SK-N-SH (cell line): ENCODE measurements at regions not wholly inside any gene's neighbourhood (a gene's known extent, or its start where the extent isn't known, plus 50 kb on each side); places are given as distances from the start of the nearest gene placed in this dataset.

Source experiments
- ELF1 ChIP-seq: IDR thresholded peaks from 2 replicates; pipeline ENCODE4 v1.4.0; 2012
- EP300 ChIP-seq, 2 experiments: IDR thresholded peaks; 2 replicates each; pipeline versions ENCODE4 v1.4.0 to v1.6.1; 2012; ENCODE audit warnings: borderline replicate concordance in 1 of 2, low read depth in 1 of 2, low read length in 1 of 2
- FOXJ3 ChIP-seq: sonication (generic); formaldehyde crosslinking; IDR thresholded peaks from 2 replicates; pipeline ENCODE4 v1.5.1; 2020; ENCODE audit warnings: mild to moderate bottlenecking, missing genetic modification reagents
- FOXM1 ChIP-seq: IDR thresholded peaks from 2 replicates; pipeline ENCODE4 v1.4.0; 2012; ENCODE audit warnings: low read depth, mild to moderate bottlenecking
- JUND ChIP-seq: IDR thresholded peaks from 2 replicates; pipeline ENCODE4 v1.4.0; 2012
- MXI1 ChIP-seq: IDR thresholded peaks from 2 replicates; pipeline ENCODE4 v1.6.1; 2012; ENCODE audit warnings: mild to moderate bottlenecking, low read depth, low read length, improper control_type of control experiment
- POLR2AphosphoS5 ChIP-seq: IDR thresholded peaks from 2 replicates; pipeline ENCODE4 v1.6.1; 2012; ENCODE audit warnings: low read depth, low read length
- RCOR1 ChIP-seq: fragments of 150-350 bp; IDR thresholded peaks from 2 replicates; pipeline ENCODE4 v1.6.1; 2017; ENCODE audit warnings: antibody characterized with exemption, low read length
- TAF1 ChIP-seq: IDR thresholded peaks from 2 replicates; pipeline ENCODE4 v1.6.1; 2012; ENCODE audit warnings: low read depth, mild to moderate bottlenecking, low read length, moderate library complexity, borderline replicate concordance
- TF ChIP-seq, protein P1 (sequence below): fragments of 200-600 bp; sonication (generic); IDR thresholded peaks from 2 replicates; pipeline ENCODE4 v1.6.1; 2017; ENCODE audit warnings: antibody characterized with exemption, mild to moderate bottlenecking, moderate library complexity
- TF ChIP-seq, protein P2 (sequence below): IDR thresholded peaks from 2 replicates; pipeline ENCODE4 v1.4.0; 2012; ENCODE audit warnings: low read depth, borderline replicate concordance
- TF ChIP-seq, protein P3 (sequence below): IDR thresholded peaks from 2 replicates; pipeline ENCODE4 v1.4.0; 2012; ENCODE audit warnings: low read depth, borderline replicate concordance

DNA sequence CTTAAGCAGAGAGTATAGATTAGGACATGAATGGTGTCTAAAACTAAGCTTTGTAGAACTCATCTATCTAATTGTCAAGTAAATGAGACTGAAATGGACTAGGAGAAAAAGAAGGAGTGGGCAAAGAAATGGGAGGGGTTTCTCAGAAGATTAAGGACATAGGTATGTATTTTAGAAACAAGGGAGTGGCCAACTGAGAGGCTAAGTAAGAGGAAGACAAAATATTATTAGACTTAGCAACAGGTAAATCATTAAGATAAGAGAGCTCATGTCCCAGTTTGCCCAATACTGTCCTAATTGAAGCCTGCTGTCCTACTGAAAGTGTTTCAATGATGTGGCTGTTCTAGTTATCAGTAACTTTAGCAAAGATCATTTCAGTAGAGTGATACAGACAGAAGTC, 171.4 kb downstream of the KITLG start:
- TF ChIP-seq, protein P1, sequence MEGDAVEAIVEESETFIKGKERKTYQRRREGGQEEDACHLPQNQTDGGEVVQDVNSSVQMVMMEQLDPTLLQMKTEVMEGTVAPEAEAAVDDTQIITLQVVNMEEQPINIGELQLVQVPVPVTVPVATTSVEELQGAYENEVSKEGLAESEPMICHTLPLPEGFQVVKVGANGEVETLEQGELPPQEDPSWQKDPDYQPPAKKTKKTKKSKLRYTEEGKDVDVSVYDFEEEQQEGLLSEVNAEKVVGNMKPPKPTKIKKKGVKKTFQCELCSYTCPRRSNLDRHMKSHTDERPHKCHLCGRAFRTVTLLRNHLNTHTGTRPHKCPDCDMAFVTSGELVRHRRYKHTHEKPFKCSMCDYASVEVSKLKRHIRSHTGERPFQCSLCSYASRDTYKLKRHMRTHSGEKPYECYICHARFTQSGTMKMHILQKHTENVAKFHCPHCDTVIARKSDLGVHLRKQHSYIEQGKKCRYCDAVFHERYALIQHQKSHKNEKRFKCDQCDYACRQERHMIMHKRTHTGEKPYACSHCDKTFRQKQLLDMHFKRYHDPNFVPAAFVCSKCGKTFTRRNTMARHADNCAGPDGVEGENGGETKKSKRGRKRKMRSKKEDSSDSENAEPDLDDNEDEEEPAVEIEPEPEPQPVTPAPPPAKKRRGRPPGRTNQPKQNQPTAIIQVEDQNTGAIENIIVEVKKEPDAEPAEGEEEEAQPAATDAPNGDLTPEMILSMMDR: no peak
- TF ChIP-seq, protein P2, sequence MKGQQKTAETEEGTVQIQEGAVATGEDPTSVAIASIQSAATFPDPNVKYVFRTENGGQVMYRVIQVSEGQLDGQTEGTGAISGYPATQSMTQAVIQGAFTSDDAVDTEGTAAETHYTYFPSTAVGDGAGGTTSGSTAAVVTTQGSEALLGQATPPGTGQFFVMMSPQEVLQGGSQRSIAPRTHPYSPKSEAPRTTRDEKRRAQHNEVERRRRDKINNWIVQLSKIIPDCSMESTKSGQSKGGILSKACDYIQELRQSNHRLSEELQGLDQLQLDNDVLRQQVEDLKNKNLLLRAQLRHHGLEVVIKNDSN: no peak
- no peak for TF ChIP-seq JUND
- TF ChIP-seq, protein P3, sequence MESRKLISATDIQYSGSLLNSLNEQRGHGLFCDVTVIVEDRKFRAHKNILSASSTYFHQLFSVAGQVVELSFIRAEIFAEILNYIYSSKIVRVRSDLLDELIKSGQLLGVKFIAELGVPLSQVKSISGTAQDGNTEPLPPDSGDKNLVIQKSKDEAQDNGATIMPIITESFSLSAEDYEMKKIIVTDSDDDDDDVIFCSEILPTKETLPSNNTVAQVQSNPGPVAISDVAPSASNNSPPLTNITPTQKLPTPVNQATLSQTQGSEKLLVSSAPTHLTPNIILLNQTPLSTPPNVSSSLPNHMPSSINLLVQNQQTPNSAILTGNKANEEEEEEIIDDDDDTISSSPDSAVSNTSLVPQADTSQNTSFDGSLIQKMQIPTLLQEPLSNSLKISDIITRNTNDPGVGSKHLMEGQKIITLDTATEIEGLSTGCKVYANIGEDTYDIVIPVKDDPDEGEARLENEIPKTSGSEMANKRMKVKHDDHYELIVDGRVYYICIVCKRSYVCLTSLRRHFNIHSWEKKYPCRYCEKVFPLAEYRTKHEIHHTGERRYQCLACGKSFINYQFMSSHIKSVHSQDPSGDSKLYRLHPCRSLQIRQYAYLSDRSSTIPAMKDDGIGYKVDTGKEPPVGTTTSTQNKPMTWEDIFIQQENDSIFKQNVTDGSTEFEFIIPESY: no peak
- no peak for TF ChIP-seq POLR2AphosphoS5
- no peak for TF ChIP-seq FOXJ3 (CRISPR knock-in tag)
- no peak for TF ChIP-seq ELF1
- TF ChIP-seq FOXM1: no peak
- TF ChIP-seq RCOR1: no peak
- no peak for TF ChIP-seq TAF1
- no peak for TF ChIP-seq MXI1
- TF ChIP-seq EP300 (IDR thresholded peaks at IDR 0.05; ENCODE audit: borderline replicate concordance in 1 of 2, low read depth in 1 of 2, low read length in 1 of 2): no peak
